Calu3 (cell line): ENCODE measurements at regions not wholly inside any gene's neighbourhood (a gene's known extent, or its start where the extent isn't known, plus 50 kb on each side); places are given as distances from the start of the nearest gene placed in this dataset.
"Not testable (repeated sequence)": the region's sequence is repeated elsewhere in the genome, so short reads cannot be mapped to it uniquely, and the experiment has no call there.

Experiments
- BruUV-seq: library from RNA; stranded (reverse); fragments of 400-500 nt; replicated peaks from 2 replicates; lab custom pipeline; 2021; lab: Mats Ljungman, UMichigan
- CTCF ChIA-PET: fragments of 300-600 bp; sonication (Branson Sonifier 250); formaldehyde crosslinking; loops from one replicate; lab custom pipeline; 2022; ENCODE audit warnings: antibody characterized with exemption; lab: Charles Lee
- DNase-seq: peaks from one replicate; pipeline ENCODE4 v3.0.0; 2022
- H3K27ac Mint-ChIP-seq: one replicate; pipeline ENCODE4 v1.8.0; 2022; ENCODE audit warnings: mixed read lengths; ENCODE audit not compliant: unreplicated experiment
- H3K27me3 Mint-ChIP-seq: one replicate; pipeline ENCODE4 v1.8.0; 2022; ENCODE audit warnings: mixed read lengths; ENCODE audit not compliant: unreplicated experiment
- H3K36me3 Mint-ChIP-seq: one replicate; pipeline ENCODE4 v1.8.0; 2022; ENCODE audit warnings: mild to moderate bottlenecking, moderate library complexity, mixed read lengths; ENCODE audit not compliant: insufficient read depth, unreplicated experiment
- H3K4me1 Mint-ChIP-seq: one replicate; pipeline ENCODE4 v1.8.0; 2022; ENCODE audit warnings: mild to moderate bottlenecking, low read depth, mixed read lengths; ENCODE audit not compliant: unreplicated experiment
- H3K4me3 Mint-ChIP-seq: one replicate; pipeline ENCODE4 v1.8.0; 2022; ENCODE audit warnings: mild to moderate bottlenecking, low read depth, moderate library complexity, mixed read lengths; ENCODE audit not compliant: unreplicated experiment
- H3K9me3 Mint-ChIP-seq: one replicate; pipeline ENCODE4 v1.8.0; 2022; ENCODE audit warnings: low read depth, mixed read lengths; ENCODE audit not compliant: unreplicated experiment
- intact Hi-C: fragments of 100-400 bp; cut with micrococcal nuclease; formaldehyde crosslinking; loops from one replicate; pipeline ENCODE4 v1.10.0; 2022; ENCODE audit not compliant: unreplicated experiment
- TF ChIP-seq, protein P1 (sequence below): fragments of 200-600 bp; IDR thresholded peaks from one replicate; pipeline ENCODE4 v1.8.0; 2022; ENCODE audit warnings: antibody characterized with exemption; ENCODE audit not compliant: unreplicated experiment

DNA sequence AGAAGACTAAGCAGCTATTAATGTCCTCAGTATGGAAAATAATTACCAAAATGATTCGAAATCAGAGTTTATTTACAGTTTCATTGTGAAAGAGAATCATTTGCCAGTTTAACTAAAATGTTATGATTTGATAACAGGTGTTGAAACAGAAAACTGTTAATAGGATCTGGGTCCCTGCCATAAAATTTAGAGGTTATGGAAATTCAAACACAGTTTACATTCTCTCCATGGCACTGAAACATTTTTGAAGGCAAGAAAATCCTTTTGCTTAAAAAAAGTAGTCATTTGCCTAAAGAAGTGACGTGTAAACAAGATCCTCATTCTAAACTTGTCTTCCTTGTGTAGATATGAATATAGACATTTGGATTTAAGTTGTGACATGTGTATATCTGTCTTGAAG is 743.8 kb downstream of the SLC4A3 start:
- intact Hi-C loops, result no loop called here
- no peaks in the 10 kb centered on the region for H3K27me3 Mint-ChIP-seq
- no TSS peak for BruUV-seq
- no peak for DNase-seq
- H3K9me3 Mint-ChIP-seq, result peaks cover 4% of the 10 kb centered on the region
- H3K27ac Mint-ChIP-seq, result no peak overlapping the region
- TF ChIP-seq, protein P1, sequence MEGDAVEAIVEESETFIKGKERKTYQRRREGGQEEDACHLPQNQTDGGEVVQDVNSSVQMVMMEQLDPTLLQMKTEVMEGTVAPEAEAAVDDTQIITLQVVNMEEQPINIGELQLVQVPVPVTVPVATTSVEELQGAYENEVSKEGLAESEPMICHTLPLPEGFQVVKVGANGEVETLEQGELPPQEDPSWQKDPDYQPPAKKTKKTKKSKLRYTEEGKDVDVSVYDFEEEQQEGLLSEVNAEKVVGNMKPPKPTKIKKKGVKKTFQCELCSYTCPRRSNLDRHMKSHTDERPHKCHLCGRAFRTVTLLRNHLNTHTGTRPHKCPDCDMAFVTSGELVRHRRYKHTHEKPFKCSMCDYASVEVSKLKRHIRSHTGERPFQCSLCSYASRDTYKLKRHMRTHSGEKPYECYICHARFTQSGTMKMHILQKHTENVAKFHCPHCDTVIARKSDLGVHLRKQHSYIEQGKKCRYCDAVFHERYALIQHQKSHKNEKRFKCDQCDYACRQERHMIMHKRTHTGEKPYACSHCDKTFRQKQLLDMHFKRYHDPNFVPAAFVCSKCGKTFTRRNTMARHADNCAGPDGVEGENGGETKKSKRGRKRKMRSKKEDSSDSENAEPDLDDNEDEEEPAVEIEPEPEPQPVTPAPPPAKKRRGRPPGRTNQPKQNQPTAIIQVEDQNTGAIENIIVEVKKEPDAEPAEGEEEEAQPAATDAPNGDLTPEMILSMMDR, result no peak
- CTCF ChIA-PET, result no interaction called here
- no peak overlapping the region for H3K4me3 Mint-ChIP-seq
- H3K4me1 Mint-ChIP-seq, result no peaks in the 10 kb centered on the region
- no peaks in the 10 kb centered on the region for H3K36me3 Mint-ChIP-seq

DNA sequence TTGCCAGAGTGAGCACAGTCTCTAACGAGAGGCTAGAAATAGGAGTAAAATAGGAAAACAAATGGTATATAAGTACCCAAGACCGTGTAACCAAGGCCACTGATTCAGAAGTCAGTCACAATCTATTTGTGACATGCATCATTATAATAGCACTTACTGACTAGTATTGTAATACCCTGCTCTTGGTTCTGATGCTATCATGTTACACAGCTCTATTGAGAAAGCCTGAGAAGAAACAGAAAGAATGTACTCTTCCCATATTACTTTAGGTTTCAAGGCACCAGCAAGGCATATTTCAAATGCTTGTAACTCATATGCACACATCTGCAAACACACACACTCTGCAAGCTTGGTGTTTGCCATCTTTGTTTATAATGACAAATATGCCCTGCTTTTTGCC is 746.4 kb downstream of the SLC4A3 start:
- Mint-ChIP-seq H3K27ac (no peak overlapping the region), H3K27me3 (no peaks in the 10 kb centered on the region), H3K36me3 (no peaks in the 10 kb centered on the region), H3K9me3 (no peaks in the 10 kb centered on the region), H3K4me1 (no peaks in the 10 kb centered on the region), H3K4me3 (no peak overlapping the region)
- CTCF ChIA-PET, result no interaction called here
- DNase-seq, result no peak
- intact Hi-C loops, result no loop called here
- TF ChIP-seq, protein P1, result no peak
- BruUV-seq, result no TSS peak

DNA sequence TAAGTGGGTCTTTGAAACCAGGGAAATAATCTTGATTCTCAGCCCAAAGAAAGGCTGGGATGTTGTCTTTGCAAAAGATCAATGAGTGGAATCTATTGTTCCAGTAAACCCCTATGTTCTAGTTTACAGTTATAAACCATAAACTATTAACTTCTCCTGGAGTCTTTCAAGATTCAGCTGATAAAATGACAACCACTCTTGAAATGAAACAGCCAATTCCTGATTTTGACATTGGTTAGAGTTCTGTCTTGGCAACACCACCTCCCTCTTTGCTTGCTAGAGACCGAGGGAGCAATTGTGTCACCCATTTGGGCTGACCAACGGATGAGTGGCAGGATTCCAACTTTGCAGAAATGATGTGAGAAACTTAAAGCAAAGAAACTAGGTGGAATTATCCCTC is 746.9 kb downstream of the SLC4A3 start:
- no peaks in the 10 kb centered on the region for H3K36me3 Mint-ChIP-seq
- BruUV-seq, result no TSS peak
- H3K27me3 Mint-ChIP-seq, result no peaks in the 10 kb centered on the region
- intact Hi-C loops, result no loop called here
- no peaks in the 10 kb centered on the region for H3K9me3 Mint-ChIP-seq
- no peak for DNase-seq
- CTCF ChIA-PET, result no interaction called here
- H3K27ac Mint-ChIP-seq, result no peak overlapping the region
- TF ChIP-seq, protein P1, result no peak
- H3K4me3 Mint-ChIP-seq, result no peak overlapping the region
- no peaks in the 10 kb centered on the region for H3K4me1 Mint-ChIP-seq

DNA sequence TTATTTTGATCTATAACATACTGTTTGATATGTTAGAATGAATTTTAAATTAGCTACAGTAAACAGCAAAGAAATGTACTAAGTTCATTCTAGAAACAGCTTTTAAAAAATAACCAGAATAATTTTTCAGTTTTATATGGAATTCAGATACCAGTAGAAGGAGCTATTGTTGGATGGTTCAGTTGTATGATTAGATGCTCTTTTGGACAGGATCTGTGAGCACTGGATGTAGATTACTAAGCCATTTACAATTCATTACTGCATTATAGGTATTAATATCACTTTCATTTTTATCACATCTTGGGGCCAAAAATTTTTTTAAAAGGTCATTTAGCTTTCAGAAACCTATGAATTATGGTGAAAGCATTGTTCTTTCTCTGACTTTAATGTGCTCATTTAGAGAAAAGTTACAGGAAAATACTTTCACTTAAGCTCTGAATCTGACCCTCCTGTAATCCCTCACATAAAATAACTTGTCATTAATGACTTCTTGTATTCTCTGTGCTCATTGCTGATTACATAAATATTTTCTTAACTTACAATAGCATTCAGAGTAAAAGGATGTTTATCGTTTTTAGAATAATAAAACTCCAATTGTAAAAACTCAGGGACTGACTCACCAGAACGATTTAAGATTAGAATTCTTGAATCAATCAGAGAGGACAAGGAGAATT is 750.2 kb downstream of the SLC4A3 start:
- Mint-ChIP-seq H3K36me3 (no peaks in the 10 kb centered on the region), H3K27ac (no peak overlapping the region), H3K27me3 (no peaks in the 10 kb centered on the region), H3K4me3 (no peak overlapping the region), H3K4me1 (no peaks in the 10 kb centered on the region), H3K9me3 (peaks cover 16% of the 10 kb centered on the region)
- no TSS peak for BruUV-seq
- intact Hi-C loops, result no loop called here
- TF ChIP-seq, protein P1, result no peak
- DNase-seq, result no peak
- CTCF ChIA-PET, result no interaction called here

DNA sequence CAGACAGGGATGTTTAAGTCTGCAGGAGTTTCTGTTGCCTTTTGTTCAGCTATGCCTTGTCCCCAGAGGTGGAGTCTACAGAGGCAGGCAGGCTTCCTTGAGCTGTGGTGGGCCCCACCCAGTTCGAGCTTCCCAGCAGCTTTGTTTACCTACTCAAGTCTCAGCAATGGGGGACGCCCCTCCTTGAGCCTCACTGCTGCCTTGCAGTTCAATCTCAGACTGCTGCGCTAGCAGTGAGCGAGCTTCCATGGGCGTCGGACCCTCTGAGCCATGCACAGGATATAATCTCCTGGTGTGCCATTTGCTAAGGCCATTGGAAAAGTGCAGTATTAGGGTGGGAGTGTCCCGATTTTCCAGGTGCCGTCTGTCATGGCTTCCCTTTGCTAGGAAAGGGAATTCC is 760.3 kb downstream of the SLC4A3 start:
- not testable (repeated sequence) for H3K4me1 Mint-ChIP-seq

More for the DNA sequence above, 760.3 kb downstream of the SLC4A3 start:
- BruUV-seq, DNase-seq, H3K9me3 Mint-ChIP-seq, H3K4me3 Mint-ChIP-seq, H3K36me3 Mint-ChIP-seq, CTCF ChIA-PET, H3K27me3 Mint-ChIP-seq, intact Hi-C loops, H3K27ac Mint-ChIP-seq: not testable (repeated sequence)
